ENCODE measurements at regions not wholly inside any gene's neighbourhood (a gene's known extent, or its start where the extent isn't known, plus 50 kb on each side); places are given as distances from the start of the nearest gene placed in this dataset.

- no peaks in the 10 kb centered on the region for H3K4me1 ChIP-seq (ENCODE audit: insufficient read depth, low read length, poor library complexity, severe bottlenecking)
- no peaks in the 10 kb centered on the region for H3F3A ChIP-seq (ENCODE audit: low read depth)
- no peaks in the 10 kb centered on the region for H3K79me2 ChIP-seq (ENCODE audit: insufficient read depth, low read length)
- no peaks in the 10 kb centered on the region for H3K27me3 ChIP-seq (ENCODE audit: insufficient read depth, low read length, poor library complexity, severe bottlenecking)
- H3K9me2 ChIP-seq (replicated peaks; ENCODE audit: low read depth, low read length) = no peaks in the 10 kb centered on the region
- H3K4me3 ChIP-seq (ENCODE audit: low read length, poor library complexity, severe bottlenecking) = no peak overlapping the region
- no peak for TF ChIP-seq CTCF (conservative IDR thresholded peaks at IDR 0.05; ENCODE audit: low read length)
- no peak for TF ChIP-seq EZH2phosphoT487 (IDR thresholded peaks at IDR 0.05; ENCODE audit: borderline replicate concordance)
- no peaks in the 10 kb centered on the region for H3K9me3 ChIP-seq (ENCODE audit: insufficient read depth, low read depth, low read length)
- no peak overlapping the region for H3K9ac ChIP-seq (ENCODE audit: low read depth, low read length, poor library complexity, severe bottlenecking)
- no peak overlapping the region for H2AFZ ChIP-seq (ENCODE audit: low read length)
- H3K4me2 ChIP-seq (ENCODE audit: low read depth, low read length, poor library complexity, severe bottlenecking) = no peak overlapping the region
- no peaks in the 10 kb centered on the region for H3K36me3 ChIP-seq (ENCODE audit: insufficient read depth, low read length)
- no peaks in the 10 kb centered on the region for H4K20me1 ChIP-seq (ENCODE audit: insufficient read depth, low read length, poor library complexity, severe bottlenecking)
Measured at GRCh38 chr4:32119907-32120306, 1399.7 kb downstream of the PCDH7 start.

- TF ChIP-seq EZH2phosphoT487 (IDR thresholded peaks at IDR 0.05; ENCODE audit: borderline replicate concordance) (no peak), CTCF (conservative IDR thresholded peaks at IDR 0.05; ENCODE audit: low read length) (no peak)
- no peaks in the 10 kb centered on the region for H3F3A ChIP-seq (ENCODE audit: low read depth)
- no peaks in the 10 kb centered on the region for H4K20me1 ChIP-seq (ENCODE audit: insufficient read depth, low read length, poor library complexity, severe bottlenecking)
- no peak overlapping the region for H2AFZ ChIP-seq (ENCODE audit: low read length)
- H3K4me1 ChIP-seq (ENCODE audit: insufficient read depth, low read length, poor library complexity, severe bottlenecking) = no peaks in the 10 kb centered on the region
- no peaks in the 10 kb centered on the region for H3K9me3 ChIP-seq (ENCODE audit: insufficient read depth, low read depth, low read length)
- H3K79me2 ChIP-seq (ENCODE audit: insufficient read depth, low read length) = no peaks in the 10 kb centered on the region
- H3K27me3 ChIP-seq (ENCODE audit: insufficient read depth, low read length, poor library complexity, severe bottlenecking) = no peaks in the 10 kb centered on the region
- H3K4me3 ChIP-seq (ENCODE audit: low read length, poor library complexity, severe bottlenecking) = no peak overlapping the region
- H3K9ac ChIP-seq (ENCODE audit: low read depth, low read length, poor library complexity, severe bottlenecking) = no peak overlapping the region
- no peaks in the 10 kb centered on the region for H3K9me2 ChIP-seq (replicated peaks; ENCODE audit: low read depth, low read length)
- no peaks in the 10 kb centered on the region for H3K36me3 ChIP-seq (ENCODE audit: insufficient read depth, low read length)
- no peak overlapping the region for H3K4me2 ChIP-seq (ENCODE audit: low read depth, low read length, poor library complexity, severe bottlenecking)
Measured at GRCh38 chr4:32128549-32128948, 1408.4 kb downstream of the PCDH7 start.

GRCh38 chr4:32129967-32130366 lies 1409.8 kb downstream of the PCDH7 start:
- Histone ChIP-seq H3K36me3 (ENCODE audit: insufficient read depth, low read length) (no peaks in the 10 kb centered on the region), H3K9me2 (replicated peaks; ENCODE audit: low read depth, low read length) (no peaks in the 10 kb centered on the region), H3K4me1 (ENCODE audit: insufficient read depth, low read length, poor library complexity, severe bottlenecking) (no peaks in the 10 kb centered on the region), H3K79me2 (ENCODE audit: insufficient read depth, low read length) (no peaks in the 10 kb centered on the region), H4K20me1 (ENCODE audit: insufficient read depth, low read length, poor library complexity, severe bottlenecking) (no peaks in the 10 kb centered on the region), H3K27me3 (ENCODE audit: insufficient read depth, low read length, poor library complexity, severe bottlenecking) (no peaks in the 10 kb centered on the region), H3K4me3 (ENCODE audit: low read length, poor library complexity, severe bottlenecking) (no peak overlapping the region), H3K9me3 (ENCODE audit: insufficient read depth, low read depth, low read length) (no peaks in the 10 kb centered on the region), H2AFZ (ENCODE audit: low read length) (no peak overlapping the region), H3F3A (ENCODE audit: low read depth) (no peaks in the 10 kb centered on the region), H3K9ac (ENCODE audit: low read depth, low read length, poor library complexity, severe bottlenecking) (no peak overlapping the region), H3K4me2 (ENCODE audit: low read depth, low read length, poor library complexity, severe bottlenecking) (no peak overlapping the region)
- TF ChIP-seq CTCF (conservative IDR thresholded peaks at IDR 0.05; ENCODE audit: low read length) (no peak), EZH2phosphoT487 (IDR thresholded peaks at IDR 0.05; ENCODE audit: borderline replicate concordance) (no peak)

Data from Loucy (cell line).